HCT116 (cell line): ENCODE measurements at regions not wholly inside any gene's neighbourhood (a gene's known extent, or its start where the extent isn't known, plus 50 kb on each side); places are given as distances from the start of the nearest gene placed in this dataset.

Experiments
- ATF3 ChIP-seq: IDR thresholded peaks from 2 replicates; pipeline ENCODE4 v1.6.1; 2012
- CBX3 ChIP-seq: IDR thresholded peaks from 2 replicates; pipeline ENCODE4 v1.6.1; 2012; ENCODE audit warnings: low read depth
- CTCF ChIP-seq, 3 experiments: fragments of 200-600 bp in 1 of 3; sonication (generic) in 1 of 3; IDR thresholded peaks in 2 of 3; conservative IDR thresholded peaks in 1 of 3; 2 replicates each; pipeline ENCODE4 v1.5.1; 2012 to 2017; ENCODE audit warnings: low read depth in 2 of 3, low read length in 2 of 3, antibody characterized with exemption in 1 of 3, borderline replicate concordance in 1 of 3, control low read depth in 1 of 3, mild to moderate bottlenecking in 1 of 3, mixed read lengths in 1 of 3, mixed run types in 1 of 3, moderate library complexity in 1 of 3; ENCODE audit not compliant: insufficient read depth in 1 of 3
- EGR1 ChIP-seq: IDR thresholded peaks from 2 replicates; pipeline ENCODE4 v1.6.1; 2012; ENCODE audit warnings: low read depth
- EZH2phosphoT487 ChIP-seq: fragments of 200-600 bp; IDR thresholded peaks from 2 replicates; pipeline ENCODE4 v1.6.1; 2018; ENCODE audit warnings: antibody characterized with exemption, borderline replicate concordance
- POLR2A ChIP-seq: IDR thresholded peaks from 2 replicates; pipeline ENCODE4 v1.7.0; 2011; ENCODE audit warnings: borderline replicate concordance; ENCODE audit not compliant: insufficient read depth, insufficient read length; ENCODE audit errors: extremely low read depth
- POLR2AphosphoS5 ChIP-seq: IDR thresholded peaks from 2 replicates; pipeline ENCODE4 v1.6.1; 2011; ENCODE audit warnings: mild to moderate bottlenecking, low read depth, low read length, moderate library complexity
- REST ChIP-seq: IDR thresholded peaks from 2 replicates; pipeline ENCODE4 v1.6.1; 2012; ENCODE audit warnings: low read depth
- TCF7L2 ChIP-seq: IDR thresholded peaks from 2 replicates; pipeline ENCODE4 v1.7.0; 2011; ENCODE audit warnings: borderline replicate concordance, inconsistent platforms; ENCODE audit not compliant: insufficient read depth, insufficient read length; ENCODE audit errors: extremely low read depth
- YY1 ChIP-seq: IDR thresholded peaks from 2 replicates; pipeline ENCODE4 v1.6.1; 2011; ENCODE audit warnings: low read length, low read depth, moderate library complexity, mild to moderate bottlenecking; ENCODE audit not compliant: insufficient replicate concordance; ENCODE audit errors: extremely low read depth
- ZFX ChIP-seq: fragments of 450-650 bp; IDR thresholded peaks from 2 replicates; pipeline ENCODE4 v1.6.1; 2017

- TF ChIP-seq TCF7L2 (no peak), ATF3 (no peak), REST (no peak), CTCF (IDR thresholded peaks at IDR 0.05 in 2 of 3, conservative IDR thresholded peaks at IDR 0.05 in 1 of 3; ENCODE audit: borderline replicate concordance in 1 of 3, insufficient read depth in 1 of 3, low read depth in 2 of 3, low read length in 2 of 3) (no peak), EZH2phosphoT487 (no peak), YY1 (no peak), POLR2AphosphoS5 (no peak), EGR1 (no peak), POLR2A (no peak), ZFX (no peak), CBX3 (no peak)
Observed at GRCh38 chr1:25067518-25068251, 137.6 kb upstream of the RUNX3 start.
